Liver (tissue), 8 donors: ENCODE measurements at regions not wholly inside any gene's neighbourhood (a gene's known extent, or its start where the extent isn't known, plus 50 kb on each side); places are given as distances from the start of the nearest gene placed in this dataset.

ENCODE experiments used
- DNase-seq: peaks from one replicate; pipeline ENCODE4 v3.0.0-alpha.2; 2017; ENCODE audit warnings: low spot score
- H3K27ac ChIP-seq, 2 donors: one replicate each; pipeline ENCODE4 v1.7.0; 2013; ENCODE audit warnings: inconsistent platforms in 2 of 2, low read length in 2 of 2, control low read depth in 1 of 2, low read depth in 1 of 2, mild to moderate bottlenecking in 1 of 2
- H3K27me3 ChIP-seq, 4 donors: one replicate each; pipeline versions ENCODE4 v1.6.1 to v1.7.0; 2013; ENCODE audit warnings: low read length in 3 of 4, inconsistent platforms in 1 of 4, mild to moderate bottlenecking in 1 of 4, moderate library complexity in 1 of 4; ENCODE audit not compliant: control insufficient read depth in 4 of 4, insufficient read depth in 4 of 4
- H3K36me3 ChIP-seq, 4 donors: one replicate each; pipeline versions ENCODE4 v1.6.1 to v1.7.0; 2013; ENCODE audit warnings: low read length in 3 of 4, mild to moderate bottlenecking in 3 of 4, low read depth in 1 of 4, moderate library complexity in 1 of 4; ENCODE audit not compliant: control insufficient read depth in 4 of 4, insufficient read depth in 3 of 4
- H3K4me1 ChIP-seq, 4 donors: one replicate each; pipeline versions ENCODE4 v1.6.1 to v1.7.0; 2013; ENCODE audit warnings: low read length in 3 of 4, mild to moderate bottlenecking in 3 of 4, moderate library complexity in 1 of 4; ENCODE audit not compliant: control insufficient read depth in 4 of 4, insufficient read depth in 4 of 4
- H3K4me3 ChIP-seq, 3 donors: one replicate each; pipeline versions ENCODE4 v1.6.1 to v1.7.0; 2013; ENCODE audit warnings: low read length in 3 of 3, control low read depth in 1 of 3, low read depth in 1 of 3, mild to moderate bottlenecking in 1 of 3
- H3K9ac ChIP-seq, 2 donors: one replicate each; pipeline ENCODE4 v1.7.0; 2013; ENCODE audit warnings: low read length in 2 of 2, mild to moderate bottlenecking in 2 of 2, moderate library complexity in 2 of 2, control low read depth in 1 of 2, low read depth in 1 of 2
- H3K9me3 ChIP-seq, 4 donors: one replicate each; pipeline versions ENCODE4 v1.6.1 to v1.7.0; 2013; ENCODE audit warnings: low read length in 3 of 4; ENCODE audit not compliant: control insufficient read depth in 4 of 4
- EGR1 ChIP-seq, 2 donors: IDR thresholded peaks; 2 replicates each; pipeline ENCODE4 v1.6.1; 2016 to 2018; ENCODE audit warnings: antibody characterized with exemption in 2 of 2, low read depth in 2 of 2
- FOXA1 ChIP-seq: IDR thresholded peaks from 2 replicates; pipeline ENCODE4 v1.6.1; 2016; ENCODE audit warnings: antibody characterized with exemption
- FOXA2 ChIP-seq: IDR thresholded peaks from 2 replicates; pipeline ENCODE4 v1.6.1; 2016; ENCODE audit warnings: antibody characterized with exemption
- GABPA ChIP-seq, 2 donors: IDR thresholded peaks in 1 of 2; conservative IDR thresholded peaks in 1 of 2; 2 replicates each; pipeline ENCODE4 v1.6.1; 2016; ENCODE audit warnings: antibody characterized with exemption in 2 of 2, mild to moderate bottlenecking in 1 of 2, moderate library complexity in 1 of 2
- HNF4A ChIP-seq, 2 donors: conservative IDR thresholded peaks; 2 replicates each; pipeline ENCODE4 v1.6.1; 2016; ENCODE audit warnings: antibody characterized with exemption in 2 of 2, mild to moderate bottlenecking in 2 of 2
- HNF4G ChIP-seq: IDR thresholded peaks from 2 replicates; pipeline ENCODE4 v1.6.1; 2016; ENCODE audit warnings: antibody characterized with exemption
- JUND ChIP-seq, 2 donors: IDR thresholded peaks; 2 replicates each; pipeline ENCODE4 v1.6.1; 2016; ENCODE audit warnings: antibody characterized with exemption in 2 of 2
- NR2F2 ChIP-seq: IDR thresholded peaks from 2 replicates; pipeline ENCODE4 v1.6.1; 2016; ENCODE audit warnings: antibody characterized with exemption
- RAD21 ChIP-seq, 2 donors: IDR thresholded peaks; 2 replicates each; pipeline ENCODE4 v1.6.1; 2016; ENCODE audit warnings: antibody characterized with exemption in 2 of 2, mild to moderate bottlenecking in 2 of 2
- RXRA ChIP-seq, 2 donors: IDR thresholded peaks; 2 replicates each; pipeline ENCODE4 v1.6.1; 2017 to 2018; ENCODE audit warnings: antibody characterized with exemption in 2 of 2, mild to moderate bottlenecking in 1 of 2
- SP1 ChIP-seq: IDR thresholded peaks from 2 replicates; pipeline ENCODE4 v1.6.1; 2018; ENCODE audit warnings: antibody characterized with exemption, mild to moderate bottlenecking
- TAF1 ChIP-seq: conservative IDR thresholded peaks from 2 replicates; pipeline ENCODE4 v1.6.1; 2016; ENCODE audit warnings: antibody characterized with exemption, mild to moderate bottlenecking
- YY1 ChIP-seq: IDR thresholded peaks from 2 replicates; pipeline ENCODE4 v1.6.1; 2016; ENCODE audit warnings: antibody characterized with exemption, mild to moderate bottlenecking
- WGBS: extraction: QIAGEN DNeasy Blood & Tissue Kit; methylation state at CpG from one replicate; pipeline ENCODE4 v1.1.7; 2013; 5-methylcytosine and 5-hydroxymethylcytosine counted together
- TF ChIP-seq, protein P1 (sequence below): fragments of 150-350 bp; IDR thresholded peaks from 2 replicates; pipeline ENCODE4 v1.5.1; 2017; ENCODE audit warnings: improper control_type of control experiment, low read depth, low read length; ENCODE audit not compliant: missing input control
- TF ChIP-seq, protein P2 (sequence below): IDR thresholded peaks from 2 replicates; pipeline ENCODE4 v1.6.1; 2016; ENCODE audit warnings: antibody characterized with exemption
- TF ChIP-seq, protein P3 (sequence below): IDR thresholded peaks from 2 replicates; pipeline ENCODE4 v1.6.1; 2016; ENCODE audit warnings: antibody characterized with exemption, mild to moderate bottlenecking
- TF ChIP-seq, protein P4 (sequence below): IDR thresholded peaks from 2 replicates; pipeline ENCODE4 v1.6.1; 2016; ENCODE audit warnings: antibody characterized with exemption
- TF ChIP-seq, protein P5 (sequence below): IDR thresholded peaks from 2 replicates; pipeline ENCODE4 v1.6.1; 2016; ENCODE audit warnings: antibody characterized with exemption
- donor health status: healthy.
- donor health status: healthy.
- donor health status: healthy.
- donor health status: healthy.
- donor health status: healthy.

DNA sequence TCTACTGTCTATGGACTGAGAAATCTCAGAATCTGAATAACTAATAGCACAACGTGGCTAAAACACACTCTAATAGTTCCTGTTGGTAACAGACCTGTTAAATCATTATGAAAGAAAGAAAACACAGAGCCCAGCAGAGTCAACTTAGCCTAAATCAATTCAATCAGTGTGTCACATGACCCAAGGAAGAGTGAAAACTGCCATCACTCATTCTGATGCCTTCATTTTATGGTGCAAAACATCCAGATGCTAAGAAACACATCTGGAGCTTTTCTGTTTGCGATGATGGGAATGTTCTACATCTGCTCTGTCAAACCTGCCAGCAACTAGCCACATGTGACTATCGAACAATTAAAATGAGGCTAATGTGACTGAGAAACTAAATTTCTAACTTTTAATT is 295.7 kb upstream of the TRIB2 start:
- Histone ChIP-seq H3K27me3 (no peaks in the 10 kb centered on the region), H3K27ac (no peak overlapping the region), H3K4me3 (no peak overlapping the region), H3K4me1 (no peaks in the 10 kb centered on the region), H3K36me3 (no peaks in the 10 kb centered on the region), H3K9ac (no peak overlapping the region), H3K9me3 (no peaks in the 10 kb centered on the region)
- WGBS = 64% methylated on average over 3 of the region's 3 CpGs
- TF ChIP-seq, protein P1, sequence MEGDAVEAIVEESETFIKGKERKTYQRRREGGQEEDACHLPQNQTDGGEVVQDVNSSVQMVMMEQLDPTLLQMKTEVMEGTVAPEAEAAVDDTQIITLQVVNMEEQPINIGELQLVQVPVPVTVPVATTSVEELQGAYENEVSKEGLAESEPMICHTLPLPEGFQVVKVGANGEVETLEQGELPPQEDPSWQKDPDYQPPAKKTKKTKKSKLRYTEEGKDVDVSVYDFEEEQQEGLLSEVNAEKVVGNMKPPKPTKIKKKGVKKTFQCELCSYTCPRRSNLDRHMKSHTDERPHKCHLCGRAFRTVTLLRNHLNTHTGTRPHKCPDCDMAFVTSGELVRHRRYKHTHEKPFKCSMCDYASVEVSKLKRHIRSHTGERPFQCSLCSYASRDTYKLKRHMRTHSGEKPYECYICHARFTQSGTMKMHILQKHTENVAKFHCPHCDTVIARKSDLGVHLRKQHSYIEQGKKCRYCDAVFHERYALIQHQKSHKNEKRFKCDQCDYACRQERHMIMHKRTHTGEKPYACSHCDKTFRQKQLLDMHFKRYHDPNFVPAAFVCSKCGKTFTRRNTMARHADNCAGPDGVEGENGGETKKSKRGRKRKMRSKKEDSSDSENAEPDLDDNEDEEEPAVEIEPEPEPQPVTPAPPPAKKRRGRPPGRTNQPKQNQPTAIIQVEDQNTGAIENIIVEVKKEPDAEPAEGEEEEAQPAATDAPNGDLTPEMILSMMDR = no peak
- TF ChIP-seq YY1 = no peak
- no peak for TF ChIP-seq FOXA2
- no peak for TF ChIP-seq RXRA (IDR thresholded peaks at IDR 0.05)
- TF ChIP-seq FOXA1 = no peak
- TF ChIP-seq, protein P2, sequence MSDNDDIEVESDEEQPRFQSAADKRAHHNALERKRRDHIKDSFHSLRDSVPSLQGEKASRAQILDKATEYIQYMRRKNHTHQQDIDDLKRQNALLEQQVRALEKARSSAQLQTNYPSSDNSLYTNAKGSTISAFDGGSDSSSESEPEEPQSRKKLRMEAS = no peak
- no peak for TF ChIP-seq GABPA (IDR thresholded peaks at IDR 0.05 in 1 of 2, conservative IDR thresholded peaks at IDR 0.05 in 1 of 2)
- no peak for TF ChIP-seq NR2F2
- no peak for TF ChIP-seq EGR1 (IDR thresholded peaks at IDR 0.05; ENCODE audit: low read depth in 2 of 2)
- no peak for TF ChIP-seq HNF4G
- TF ChIP-seq TAF1 = no peak
- no peak for TF ChIP-seq SP1
- TF ChIP-seq, protein P3, sequence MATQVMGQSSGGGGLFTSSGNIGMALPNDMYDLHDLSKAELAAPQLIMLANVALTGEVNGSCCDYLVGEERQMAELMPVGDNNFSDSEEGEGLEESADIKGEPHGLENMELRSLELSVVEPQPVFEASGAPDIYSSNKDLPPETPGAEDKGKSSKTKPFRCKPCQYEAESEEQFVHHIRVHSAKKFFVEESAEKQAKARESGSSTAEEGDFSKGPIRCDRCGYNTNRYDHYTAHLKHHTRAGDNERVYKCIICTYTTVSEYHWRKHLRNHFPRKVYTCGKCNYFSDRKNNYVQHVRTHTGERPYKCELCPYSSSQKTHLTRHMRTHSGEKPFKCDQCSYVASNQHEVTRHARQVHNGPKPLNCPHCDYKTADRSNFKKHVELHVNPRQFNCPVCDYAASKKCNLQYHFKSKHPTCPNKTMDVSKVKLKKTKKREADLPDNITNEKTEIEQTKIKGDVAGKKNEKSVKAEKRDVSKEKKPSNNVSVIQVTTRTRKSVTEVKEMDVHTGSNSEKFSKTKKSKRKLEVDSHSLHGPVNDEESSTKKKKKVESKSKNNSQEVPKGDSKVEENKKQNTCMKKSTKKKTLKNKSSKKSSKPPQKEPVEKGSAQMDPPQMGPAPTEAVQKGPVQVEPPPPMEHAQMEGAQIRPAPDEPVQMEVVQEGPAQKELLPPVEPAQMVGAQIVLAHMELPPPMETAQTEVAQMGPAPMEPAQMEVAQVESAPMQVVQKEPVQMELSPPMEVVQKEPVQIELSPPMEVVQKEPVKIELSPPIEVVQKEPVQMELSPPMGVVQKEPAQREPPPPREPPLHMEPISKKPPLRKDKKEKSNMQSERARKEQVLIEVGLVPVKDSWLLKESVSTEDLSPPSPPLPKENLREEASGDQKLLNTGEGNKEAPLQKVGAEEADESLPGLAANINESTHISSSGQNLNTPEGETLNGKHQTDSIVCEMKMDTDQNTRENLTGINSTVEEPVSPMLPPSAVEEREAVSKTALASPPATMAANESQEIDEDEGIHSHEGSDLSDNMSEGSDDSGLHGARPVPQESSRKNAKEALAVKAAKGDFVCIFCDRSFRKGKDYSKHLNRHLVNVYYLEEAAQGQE = no peak
- no peak for TF ChIP-seq HNF4A (conservative IDR thresholded peaks at IDR 0.05)
- TF ChIP-seq RAD21 (IDR thresholded peaks at IDR 0.05) = no peak
- TF ChIP-seq, protein P4, sequence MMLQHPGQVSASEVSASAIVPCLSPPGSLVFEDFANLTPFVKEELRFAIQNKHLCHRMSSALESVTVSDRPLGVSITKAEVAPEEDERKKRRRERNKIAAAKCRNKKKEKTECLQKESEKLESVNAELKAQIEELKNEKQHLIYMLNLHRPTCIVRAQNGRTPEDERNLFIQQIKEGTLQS = no peak
- no peak for TF ChIP-seq JUND (IDR thresholded peaks at IDR 0.05)
- TF ChIP-seq, protein P5, sequence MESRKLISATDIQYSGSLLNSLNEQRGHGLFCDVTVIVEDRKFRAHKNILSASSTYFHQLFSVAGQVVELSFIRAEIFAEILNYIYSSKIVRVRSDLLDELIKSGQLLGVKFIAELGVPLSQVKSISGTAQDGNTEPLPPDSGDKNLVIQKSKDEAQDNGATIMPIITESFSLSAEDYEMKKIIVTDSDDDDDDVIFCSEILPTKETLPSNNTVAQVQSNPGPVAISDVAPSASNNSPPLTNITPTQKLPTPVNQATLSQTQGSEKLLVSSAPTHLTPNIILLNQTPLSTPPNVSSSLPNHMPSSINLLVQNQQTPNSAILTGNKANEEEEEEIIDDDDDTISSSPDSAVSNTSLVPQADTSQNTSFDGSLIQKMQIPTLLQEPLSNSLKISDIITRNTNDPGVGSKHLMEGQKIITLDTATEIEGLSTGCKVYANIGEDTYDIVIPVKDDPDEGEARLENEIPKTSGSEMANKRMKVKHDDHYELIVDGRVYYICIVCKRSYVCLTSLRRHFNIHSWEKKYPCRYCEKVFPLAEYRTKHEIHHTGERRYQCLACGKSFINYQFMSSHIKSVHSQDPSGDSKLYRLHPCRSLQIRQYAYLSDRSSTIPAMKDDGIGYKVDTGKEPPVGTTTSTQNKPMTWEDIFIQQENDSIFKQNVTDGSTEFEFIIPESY = no peak
- DNase-seq = no peak

DNA sequence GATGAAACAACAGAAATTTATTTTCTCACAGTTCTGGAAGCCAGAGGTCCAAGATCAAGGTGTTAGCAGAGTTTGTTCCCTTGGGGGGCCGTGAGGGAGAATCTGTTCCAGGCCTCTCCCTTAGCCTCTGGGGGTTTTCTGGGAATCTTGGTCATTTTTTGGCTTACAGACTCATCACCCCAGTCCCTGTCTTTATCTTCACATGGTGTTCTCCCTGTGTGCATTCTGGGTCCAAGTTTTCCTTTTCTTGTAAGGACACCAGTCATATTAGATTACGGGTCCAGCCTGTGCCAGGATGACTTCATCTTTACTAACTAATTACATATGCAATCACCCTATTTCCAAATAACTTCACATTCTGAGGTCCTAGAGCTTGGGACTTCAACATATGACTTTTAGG is 292.5 kb upstream of the TRIB2 start:
- no peaks in the 10 kb centered on the region for H3K4me1 ChIP-seq
- no peak overlapping the region for H3K4me3 ChIP-seq
- DNase-seq = no peak
- no peak overlapping the region for H3K9ac ChIP-seq
- no peaks in the 10 kb centered on the region for H3K9me3 ChIP-seq
- H3K36me3 ChIP-seq = no peaks in the 10 kb centered on the region
- TF ChIP-seq HNF4A (conservative IDR thresholded peaks at IDR 0.05) (no peak), TAF1 (no peak), GABPA (IDR thresholded peaks at IDR 0.05 in 1 of 2, conservative IDR thresholded peaks at IDR 0.05 in 1 of 2) (no peak), HNF4G (no peak), RXRA (IDR thresholded peaks at IDR 0.05) (no peak), FOXA2 (no peak), YY1 (no peak), NR2F2 (no peak)
- TF ChIP-seq, protein P3 = no peak
- WGBS = 94% methylated on average over 2 of the region's 2 CpGs
- H3K27me3 ChIP-seq = no peaks in the 10 kb centered on the region
- no peak overlapping the region for H3K27ac ChIP-seq
